GM12874 (cell line): ENCODE measurements at regions not wholly inside any gene's neighbourhood (a gene's known extent, or its start where the extent isn't known, plus 50 kb on each side); places are given as distances from the start of the nearest gene placed in this dataset.

Experiments used
- CTCF ChIP-seq: IDR thresholded peaks from 2 replicates; pipeline ENCODE4 v1.5.1; 2011; ENCODE audit warnings: low read depth, mild to moderate bottlenecking, control low read depth, low read length, moderate library complexity; ENCODE audit not compliant: insufficient read depth

- TF ChIP-seq CTCF = no peak
Observed at GRCh38 chr12:77629141-77629540, 201.6 kb upstream of the NAV3 start.

GRCh38 chr12:77625441-77625840 is 205.3 kb upstream of the NAV3 start:
- TF ChIP-seq CTCF = no peak

- TF ChIP-seq CTCF = no peak
Observed at GRCh38 chr12:77619425-77619824, 211.3 kb upstream of the NAV3 start.

GRCh38 chr12:77617818-77618217 is 212.9 kb upstream of the NAV3 start:
- no peak for TF ChIP-seq CTCF

GRCh38 chr12:77615332-77615731 is 215.4 kb upstream of the NAV3 start:
- TF ChIP-seq CTCF = no peak

- no peak for TF ChIP-seq CTCF
Observed at GRCh38 chr12:77613411-77613810, 217.3 kb upstream of the NAV3 start.

GRCh38 chr12:77610446-77610845 is 220.2 kb upstream of the NAV3 start:
- no peak for TF ChIP-seq CTCF

GRCh38 chr12:77609016-77609415 is 221.7 kb upstream of the NAV3 start:
- TF ChIP-seq CTCF = no peak
